ENCODE measurements at regions not wholly inside any gene's neighbourhood (a gene's known extent, or its start where the extent isn't known, plus 50 kb on each side); places are given as distances from the start of the nearest gene placed in this dataset.

GRCh38 chr2:128788636-128789220, 470.1 kb upstream of the HS6ST1 start:
- DNase-seq: no peak

- no peak for DNase-seq
Observed at GRCh38 chr2:128789221-128789620, 470.6 kb upstream of the HS6ST1 start.

DNA sequence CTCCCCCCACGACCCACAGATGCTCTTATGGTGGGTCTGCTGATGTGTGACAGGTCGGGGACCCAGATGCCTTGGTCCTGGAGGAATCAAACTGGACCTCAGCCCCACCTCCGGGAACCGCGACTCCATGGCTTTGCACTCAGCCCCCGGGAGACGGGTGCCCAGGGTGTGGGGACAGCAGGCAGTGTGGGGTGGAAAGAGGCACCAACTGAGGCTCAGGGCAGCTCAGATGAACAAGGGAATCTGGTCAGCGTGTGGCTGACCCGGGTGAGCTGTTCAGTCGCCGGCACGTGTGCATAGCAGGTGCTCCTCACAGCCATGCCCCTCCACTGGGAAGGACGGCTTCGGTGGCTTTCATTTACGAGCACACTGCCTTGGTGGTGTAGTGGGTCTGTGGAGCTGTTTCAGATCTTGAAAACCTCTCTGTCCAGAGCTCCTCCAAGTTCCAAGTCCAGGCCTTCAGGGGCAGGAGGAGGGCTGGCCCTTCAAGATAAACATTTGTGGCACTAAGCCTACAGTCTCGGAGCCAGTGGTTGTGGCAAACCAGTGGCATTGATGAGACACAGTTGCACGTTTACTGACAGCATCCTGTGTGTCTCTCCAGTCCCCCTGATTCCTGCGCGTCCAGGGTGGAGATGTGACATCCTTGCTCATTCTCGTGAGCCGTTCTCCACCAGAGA, 471.2 kb upstream of the HS6ST1 start:
- no peak for DNase-seq

DNA sequence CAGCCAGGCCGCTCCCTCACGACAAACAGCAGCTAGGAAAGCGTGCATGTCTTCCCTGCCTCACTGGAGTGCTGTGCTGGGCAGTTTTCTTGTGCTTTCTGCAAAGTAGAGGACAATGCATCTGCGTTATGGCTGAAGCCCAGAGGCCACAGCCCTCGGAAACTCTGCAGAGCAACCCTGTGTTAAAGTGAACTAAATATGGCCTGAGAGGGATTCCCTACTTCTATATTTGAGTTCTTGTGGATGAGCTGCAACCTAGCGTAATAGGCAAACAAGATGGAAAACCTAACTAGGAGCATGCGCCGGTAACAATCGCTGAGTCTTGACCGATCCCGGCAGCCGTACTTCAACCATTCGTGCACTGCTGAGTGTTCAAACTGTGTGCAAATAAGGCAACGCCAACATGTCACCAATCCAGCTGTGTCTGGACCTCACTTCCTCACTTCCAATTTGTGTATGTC, 471.9 kb upstream of the HS6ST1 start:
- DNase-seq: no peak

DNA sequence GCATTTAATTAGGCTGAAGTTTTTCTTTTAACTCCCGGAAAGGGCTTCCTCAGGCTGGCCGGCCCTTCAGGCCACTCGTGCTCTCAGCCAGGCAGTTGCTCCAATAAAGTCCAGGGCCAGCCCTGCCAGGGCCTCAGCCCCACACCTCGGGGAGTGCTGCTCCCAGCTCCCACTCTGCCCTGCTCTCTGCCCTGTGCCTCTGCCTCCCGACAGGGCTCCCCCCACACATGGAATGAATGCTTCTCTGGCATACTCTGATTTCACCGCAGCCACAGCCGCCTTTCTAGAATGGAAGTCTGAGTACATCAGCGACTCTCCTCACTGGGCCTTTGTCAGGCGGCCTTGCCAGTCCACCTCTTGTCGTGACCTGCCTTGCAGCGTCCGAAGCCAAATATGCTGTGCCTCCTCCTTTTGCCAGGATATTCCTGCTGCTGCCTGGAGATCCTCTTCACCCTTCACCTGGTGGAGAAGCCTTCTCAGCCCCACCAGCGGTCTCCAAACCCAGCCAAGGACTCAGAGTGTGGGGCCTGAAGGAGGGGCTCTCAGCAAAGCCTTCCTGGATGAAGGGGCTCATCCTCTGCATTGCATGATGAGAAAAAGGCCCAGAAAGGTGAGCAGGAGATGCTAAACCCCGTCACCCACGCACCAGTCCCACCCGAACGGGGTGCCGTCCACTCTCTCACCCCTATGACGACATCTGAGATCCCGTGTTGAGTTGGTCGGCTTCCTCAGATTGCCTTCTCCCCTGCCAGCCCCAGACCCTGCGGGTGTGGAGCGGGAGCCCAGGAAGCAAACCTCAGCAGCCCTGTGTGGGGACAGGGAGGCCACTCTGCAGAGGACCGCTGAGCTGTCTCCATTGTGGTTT, 472.7 kb upstream of the HS6ST1 start:
- DNase-seq: no peak

GRCh38 chr2:128791985-128792320, 473.3 kb upstream of the HS6ST1 start:
- DNase-seq: no peak

DNA sequence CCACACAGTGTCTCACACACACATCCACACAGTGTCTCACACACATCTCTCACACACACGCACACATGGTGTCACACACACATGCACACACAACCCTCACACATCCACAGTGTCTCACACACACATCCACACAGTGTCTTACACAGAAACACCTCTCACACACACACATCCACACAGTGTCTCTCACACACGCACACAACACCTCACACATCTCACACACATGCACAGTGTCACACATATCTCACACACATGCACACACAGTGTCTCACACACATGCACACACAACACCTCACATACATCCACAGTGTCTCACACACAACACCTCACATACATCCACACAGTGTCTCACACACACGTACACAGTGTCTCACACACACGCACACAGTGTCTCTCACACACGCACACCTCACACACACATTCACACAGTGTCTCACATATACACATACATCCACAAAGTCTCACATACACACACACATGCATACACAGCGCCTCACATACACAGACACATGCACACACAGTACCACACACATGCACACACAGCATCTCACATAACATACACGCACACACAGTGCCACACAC, 473.9 kb upstream of the HS6ST1 start:
- no peak for DNase-seq

DNA sequence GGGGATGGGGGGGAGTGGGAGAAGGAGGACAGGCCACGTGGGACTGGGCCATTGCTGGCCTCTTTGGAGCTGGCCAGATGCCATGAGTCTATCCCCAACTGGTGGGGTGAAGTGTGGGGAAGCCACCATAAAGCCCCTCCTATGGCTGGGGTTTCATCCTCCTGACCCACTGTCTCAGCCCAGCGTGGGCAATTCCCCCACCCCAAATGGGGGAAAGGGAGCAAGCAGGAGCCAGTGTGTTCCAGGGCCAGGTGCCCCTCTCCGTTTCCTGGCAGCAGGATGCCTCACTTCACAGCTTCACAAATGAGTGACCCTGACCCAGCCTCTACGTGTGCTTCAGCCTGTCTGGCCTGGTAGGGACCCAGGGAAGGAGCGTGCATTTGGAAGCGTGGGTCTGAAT, 474.7 kb upstream of the HS6ST1 start:
- no peak for DNase-seq

DNA sequence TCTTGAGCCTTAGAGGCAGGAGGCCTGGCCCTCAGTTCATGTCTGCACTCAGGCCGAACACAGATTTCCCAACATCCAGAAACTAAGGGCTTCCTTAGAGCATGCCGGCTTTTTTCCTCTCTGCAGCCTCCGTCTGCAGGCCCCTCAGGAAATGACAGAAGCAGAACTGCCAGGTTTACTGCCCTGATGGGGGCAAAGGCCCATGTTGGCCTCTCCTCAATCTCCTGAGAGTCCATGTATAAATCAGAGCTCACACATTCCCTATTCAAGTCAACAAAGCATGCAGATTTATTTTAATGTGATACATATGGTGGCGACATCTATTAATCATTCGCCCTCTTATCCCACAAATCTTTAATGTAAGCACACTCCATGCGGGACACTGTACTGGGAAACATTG, 475.6 kb upstream of the HS6ST1 start:
- DNase-seq: no peak

DNA sequence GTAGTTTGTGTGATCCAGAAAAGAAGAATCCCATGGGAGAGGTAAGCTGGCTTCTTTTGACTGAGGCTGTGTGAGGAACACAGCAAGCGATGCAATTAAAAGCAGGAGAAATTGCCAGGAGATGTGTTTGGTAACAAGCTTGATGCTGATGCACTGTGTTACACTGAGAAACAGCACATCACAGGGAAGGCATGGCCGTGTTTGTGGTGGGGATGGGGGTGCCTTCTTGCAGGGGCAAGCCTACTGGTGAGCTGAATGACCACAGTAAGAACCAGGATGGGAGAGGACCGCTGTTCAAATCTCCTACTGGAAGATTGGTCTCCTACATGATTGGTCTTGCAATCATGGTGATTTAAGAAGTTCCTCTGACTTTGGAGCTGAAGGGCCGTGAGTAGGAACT, 477.7 kb upstream of the HS6ST1 start:
- DNase-seq: no peak

- DNase-seq: no peak
Observed at GRCh38 chr2:128797092-128797491, 478.4 kb upstream of the HS6ST1 start.

- peak; percentile 85 for DNase-seq
Observed at GRCh38 chr2:128797533-128797932, 478.9 kb upstream of the HS6ST1 start.

DNA sequence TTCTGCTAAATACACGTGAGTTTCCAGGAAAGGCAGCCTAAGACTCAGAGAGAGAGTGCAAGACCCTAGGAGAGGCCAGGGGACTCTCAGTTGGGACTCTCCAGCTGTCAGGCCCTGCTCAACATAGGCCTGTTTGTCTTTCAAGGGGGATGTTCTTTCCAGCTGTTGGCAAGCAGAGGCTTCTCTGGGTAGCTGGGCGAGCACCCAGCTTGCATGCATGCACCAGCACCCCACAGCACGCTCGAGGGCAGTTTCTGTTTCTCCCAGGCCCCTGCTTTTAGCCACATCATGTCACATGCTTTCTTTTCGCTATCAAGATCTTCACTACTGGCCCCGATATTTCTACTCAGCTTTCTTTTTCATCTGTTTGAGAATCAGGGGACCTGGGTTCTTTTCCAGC, 479.3 kb upstream of the HS6ST1 start:
- no peak for DNase-seq

GRCh38 chr2:128798502-128799283, 480.0 kb upstream of the HS6ST1 start:
- DNase-seq: no peak

- DNase-seq: no peak
Observed at GRCh38 chr2:128799284-128799552, 480.6 kb upstream of the HS6ST1 start.

- peak; percentile 94 for DNase-seq
Observed at GRCh38 chr2:128799730-128800129, 481.1 kb upstream of the HS6ST1 start.

GRCh38 chr2:128801576-128801975, 482.9 kb upstream of the HS6ST1 start:
- DNase-seq: no peak

GRCh38 chr2:128803222-128803621, 484.6 kb upstream of the HS6ST1 start:
- DNase-seq: peak; percentile 12

DNA sequence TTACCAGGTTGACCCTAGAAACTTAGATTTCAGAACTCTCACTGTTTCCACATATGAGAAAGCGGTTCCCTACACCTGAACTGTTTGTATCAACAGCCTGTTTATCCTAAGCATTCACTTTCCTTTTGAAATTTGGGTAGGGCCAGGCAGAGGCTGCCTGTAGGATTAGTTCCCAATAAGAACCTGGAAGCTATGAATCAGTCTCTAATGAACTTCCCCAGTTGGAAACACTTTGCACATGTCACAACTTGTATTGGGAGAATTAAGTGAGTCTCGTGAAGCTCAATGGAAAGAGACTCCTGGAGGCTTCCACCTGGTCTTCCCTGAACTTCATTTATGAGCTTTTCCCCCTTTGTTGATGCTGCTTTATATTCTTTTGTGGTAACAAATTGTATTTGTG, 486.6 kb upstream of the HS6ST1 start:
- DNase-seq: no peak

DNA sequence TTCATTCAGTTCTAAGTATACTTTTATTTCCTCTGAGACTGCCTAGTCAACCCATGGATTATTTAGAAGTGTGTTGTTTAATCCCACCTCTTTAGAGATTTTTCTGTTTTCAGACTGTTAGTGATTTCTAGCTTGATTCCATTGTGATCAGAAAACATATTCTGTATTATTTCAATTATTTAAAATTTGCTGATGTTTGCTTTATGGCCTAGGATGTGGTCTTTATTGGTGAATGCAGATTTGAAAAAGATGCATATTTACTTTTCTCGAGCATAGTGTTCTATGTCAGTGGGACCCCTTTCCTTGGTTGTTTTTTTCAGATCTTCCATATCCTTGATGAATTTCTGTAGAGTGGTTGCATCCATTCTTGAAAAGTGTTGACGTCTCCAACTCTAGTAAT, 487.2 kb upstream of the HS6ST1 start:
- DNase-seq: no peak

DNA sequence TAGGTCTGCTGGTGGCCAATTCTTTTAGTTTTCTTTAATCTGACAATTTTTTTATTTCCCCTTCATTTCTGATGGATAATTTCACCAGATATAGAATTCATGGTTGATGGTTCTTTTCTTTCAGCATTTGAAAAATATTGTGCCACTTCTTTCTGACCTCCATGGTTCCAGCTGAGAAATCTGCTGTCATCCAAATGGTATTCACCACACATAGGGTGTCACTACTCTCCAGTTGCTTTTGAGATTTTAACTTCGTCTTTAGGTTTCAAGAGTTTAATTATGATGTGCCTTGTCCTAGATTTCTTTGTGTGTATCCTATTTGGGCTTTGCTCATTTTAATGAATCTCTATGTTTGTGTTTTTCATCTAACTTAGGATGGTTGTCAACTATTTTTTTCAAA, 488.6 kb upstream of the HS6ST1 start:
- DNase-seq: no peak

DNA sequence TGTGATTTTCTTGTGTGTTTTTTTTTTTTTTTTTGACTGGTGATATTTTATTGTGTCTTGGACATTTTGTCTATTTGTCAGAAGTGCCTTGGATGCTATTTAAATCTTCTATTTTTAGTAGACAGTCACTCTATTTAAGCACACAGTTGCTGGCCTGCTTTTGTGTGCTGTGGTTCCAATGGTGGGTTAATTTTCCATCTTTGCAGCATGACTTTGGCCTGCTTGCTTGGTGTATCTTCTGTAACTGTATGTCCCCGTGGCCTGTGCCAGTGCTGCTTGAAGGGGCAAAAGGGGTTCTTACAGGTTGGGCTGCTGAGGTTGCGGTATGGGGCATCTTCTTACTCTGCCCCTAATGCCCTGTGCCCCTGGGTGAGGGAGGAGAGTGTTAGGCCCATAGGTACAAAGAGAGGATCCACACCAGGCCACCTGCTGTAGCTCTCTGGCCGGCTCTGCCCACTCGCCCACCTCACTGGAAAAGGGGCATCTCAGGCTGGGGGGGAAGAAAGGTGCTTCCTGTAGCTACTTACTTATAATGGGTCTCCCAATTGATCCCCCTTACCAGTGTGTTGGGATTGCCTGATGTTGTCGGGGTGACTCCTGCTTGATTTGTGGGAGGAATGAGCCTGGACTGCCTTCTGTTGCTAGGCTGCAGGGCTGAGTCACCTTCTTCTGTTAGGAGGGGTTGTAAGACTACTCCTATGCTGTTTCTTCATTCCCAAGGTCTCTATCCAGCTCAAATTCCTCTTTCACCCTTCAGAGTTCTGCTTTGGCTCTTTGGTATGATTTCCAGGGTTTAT, 490.0 kb upstream of the HS6ST1 start:
- DNase-seq: no peak

Measured in NCI-H526 treated with DMSO at 0.1 percent for 48 hours (cell line).